Endodermal cell (in vitro differentiated cells): ENCODE measurements at regions not wholly inside any gene's neighbourhood (a gene's known extent, or its start where the extent isn't known, plus 50 kb on each side); places are given as distances from the start of the nearest gene placed in this dataset.

ENCODE experiments used
- DNase-seq: peaks from one replicate; pipeline ENCODE4 v3.0.0-alpha.2; 2017
- H3K27ac ChIP-seq: 2 replicates; pipeline ENCODE4 v1.5.1; 2013; ENCODE audit warnings: mild to moderate bottlenecking, low read depth, low read length, moderate library complexity
- H3K27me3 ChIP-seq: 2 replicates; pipeline ENCODE4 v1.6.1; 2013; ENCODE audit warnings: mild to moderate bottlenecking, low read length, moderate library complexity; ENCODE audit not compliant: insufficient read depth, control insufficient read depth, poor library complexity, severe bottlenecking
- H3K36me3 ChIP-seq: 2 replicates; pipeline ENCODE4 v1.7.0; 2013; ENCODE audit warnings: mild to moderate bottlenecking, low read length, moderate library complexity; ENCODE audit not compliant: control insufficient read depth, insufficient read depth
- H3K4me1 ChIP-seq: one replicate; pipeline ENCODE4 v1.7.0; 2013; ENCODE audit warnings: low read length; ENCODE audit not compliant: control insufficient read depth, insufficient read depth
- H3K4me3 ChIP-seq: 2 replicates; pipeline ENCODE4 v1.5.1; 2013; ENCODE audit warnings: mild to moderate bottlenecking, low read length, moderate library complexity
- H3K9ac ChIP-seq: 2 replicates; pipeline ENCODE4 v1.6.1; 2013; ENCODE audit warnings: mild to moderate bottlenecking, low read length, moderate library complexity; ENCODE audit not compliant: poor library complexity, severe bottlenecking; ENCODE audit errors: extremely low read depth
- H3K9me3 ChIP-seq: 2 replicates; pipeline ENCODE4 v1.6.1; 2013; ENCODE audit warnings: mild to moderate bottlenecking, low read length, moderate library complexity; ENCODE audit not compliant: control insufficient read depth
- H3K27ac Mint-ChIP-seq: 2 replicates; pipeline ENCODE4 v1.8.0; 2020; ENCODE audit warnings: mixed read lengths
- H3K27me3 Mint-ChIP-seq: 2 replicates; pipeline ENCODE4 v1.8.0; 2021; ENCODE audit warnings: mild to moderate bottlenecking, mixed read lengths; ENCODE audit not compliant: insufficient read depth
- H3K36me3 Mint-ChIP-seq: 2 replicates; pipeline ENCODE4 v1.8.0; 2020; ENCODE audit warnings: low read depth, mixed read lengths
- H3K4me1 Mint-ChIP-seq: 2 replicates; pipeline ENCODE4 v1.8.0; 2020; ENCODE audit warnings: mixed read lengths
- H3K4me3 Mint-ChIP-seq: 2 replicates; pipeline ENCODE4 v1.8.0; 2020; ENCODE audit warnings: mild to moderate bottlenecking, moderate library complexity, mixed read lengths
- H3K9me3 Mint-ChIP-seq: 2 replicates; pipeline ENCODE4 v1.8.0; 2020; ENCODE audit warnings: mild to moderate bottlenecking, mixed read lengths
- CTCF ChIP-seq: fragments of 200-600 bp; sonication (generic); conservative IDR thresholded peaks from 2 replicates; pipeline ENCODE4 v1.5.0; 2021; ENCODE audit warnings: antibody characterized with exemption, mild to moderate bottlenecking
- WGBS, 2 experiments: methylation state at CpG; one replicate each; pipeline versions ENCODE4 v1.1.5 to v1.1.7; 2013; ENCODE audit warnings: missing lambda C conversion rate in 2 of 2, mixed read lengths in 1 of 2; ENCODE audit not compliant: insufficient coverage in 1 of 2, insufficient read length in 1 of 2; 5-methylcytosine and 5-hydroxymethylcytosine counted together

GRCh38 chr10:120789303-120790203 is 61.6 kb upstream of the WDR11 start:
- Mint-ChIP-seq H3K9me3 (peaks cover 7% of the 10 kb centered on the region), H3K27me3 (peaks cover 2% of the 10 kb centered on the region), H3K4me1 (peaks cover 17% of the 10 kb centered on the region), H3K4me3 (no peak overlapping the region), H3K27ac (no peak overlapping the region), H3K36me3 (no peaks in the 10 kb centered on the region)
- Histone ChIP-seq H3K9me3 (no peaks in the 10 kb centered on the region), H3K36me3 (no peaks in the 10 kb centered on the region), H3K4me3 (no peak overlapping the region), H3K9ac (no peak overlapping the region), H3K27ac (no peak overlapping the region), H3K4me1 (no peaks in the 10 kb centered on the region), H3K27me3 (no peaks in the 10 kb centered on the region)
- 92 to 95% methylated on average over 4 to 5 of the region's 5 CpGs for WGBS, 2 experiments
- DNase-seq: no peak
- no peak for TF ChIP-seq CTCF

DNA sequence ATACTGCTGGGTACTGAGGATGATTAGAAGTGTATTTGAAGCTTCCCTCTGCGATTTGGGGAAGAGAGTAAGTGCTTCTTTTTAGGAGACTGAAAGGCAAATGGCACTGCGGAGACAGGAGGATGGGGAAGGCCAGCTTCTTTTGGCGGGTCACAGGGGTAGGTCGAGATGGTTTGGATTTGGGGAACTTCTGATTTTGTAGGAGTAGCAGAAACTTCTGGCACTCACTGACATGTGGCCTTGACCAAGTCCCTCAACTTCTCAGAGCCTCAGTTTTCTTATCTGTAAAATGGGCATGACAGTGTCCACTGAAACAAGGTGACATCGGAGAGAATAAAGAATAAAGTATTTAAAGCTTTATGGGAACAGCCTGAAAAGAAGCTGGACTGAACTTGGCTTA is 59.8 kb upstream of the WDR11 start:
- Histone ChIP-seq H3K36me3 (no peaks in the 10 kb centered on the region), H3K9me3 (no peaks in the 10 kb centered on the region), H3K4me1 (no peaks in the 10 kb centered on the region), H3K4me3 (no peak overlapping the region), H3K27ac (no peak overlapping the region), H3K9ac (no peak overlapping the region), H3K27me3 (no peaks in the 10 kb centered on the region)
- no peak overlapping the region for H3K27ac Mint-ChIP-seq
- H3K36me3 Mint-ChIP-seq: no peaks in the 10 kb centered on the region
- H3K9me3 Mint-ChIP-seq: no peaks in the 10 kb centered on the region
- DNase-seq: no peak
- TF ChIP-seq CTCF: no peak
- H3K4me1 Mint-ChIP-seq: peaks cover 17% of the 10 kb centered on the region
- no peaks in the 10 kb centered on the region for H3K27me3 Mint-ChIP-seq
- WGBS, 2 experiments: 96 to 100% methylated on average over 2 to 5 of the region's 5 CpGs
- no peak overlapping the region for H3K4me3 Mint-ChIP-seq

- peaks cover 6% of the 10 kb centered on the region for H3K36me3 Mint-ChIP-seq
- H3K27ac Mint-ChIP-seq: no peak overlapping the region
- H3K9me3 ChIP-seq: peaks cover 10% of the 10 kb centered on the region
- peaks cover 8% of the 10 kb centered on the region for H3K9me3 Mint-ChIP-seq
- H3K36me3 ChIP-seq: no peaks in the 10 kb centered on the region
- TF ChIP-seq CTCF: no peak
- WGBS, 2 experiments: 100% methylated on average over 2 of the region's 2 CpGs; no CpG with 5 or more reads in 1 of the 2 experiments
- H3K27me3 Mint-ChIP-seq: no peaks in the 10 kb centered on the region
- H3K27ac ChIP-seq: no peak overlapping the region
- H3K27me3 ChIP-seq: no peaks in the 10 kb centered on the region
- H3K9ac ChIP-seq: no peak overlapping the region
- no peak overlapping the region for H3K4me3 Mint-ChIP-seq
- no peak overlapping the region for H3K4me3 ChIP-seq
- no peaks in the 10 kb centered on the region for H3K4me1 ChIP-seq
- DNase-seq: no peak
- peaks cover 17% of the 10 kb centered on the region for H3K4me1 Mint-ChIP-seq
Measured at GRCh38 chr10:120793088-120793487, 58.1 kb upstream of the WDR11 start.
